Heart left ventricle (tissue), 16 donors: ENCODE measurements at regions not wholly inside any gene's neighbourhood (a gene's known extent, or its start where the extent isn't known, plus 50 kb on each side); places are given as distances from the start of the nearest gene placed in this dataset.

ENCODE experiments used
- ATAC-seq, 4 donors: fragments of 200-7000 bp; cut with Tn5 transposase; one replicate each; pipeline ENCODE4 v1.9.1; 2020 to 2022; ENCODE audit warnings: moderate library complexity in 4 of 4, mild to moderate bottlenecking in 3 of 4, moderate number of reproducible peaks in 1 of 4
- DNase-seq, 5 donors: peaks; one replicate each; pipeline ENCODE4 v3.0.0-alpha.2; 2020
- H3K27ac ChIP-seq, 12 donors: fragments of 200-600 bp; sonication (generic) in 4 of 12; one replicate each; pipeline versions ENCODE4 v1.5.0 to v1.8.0; 2016 to 2022; ENCODE audit warnings: mild to moderate bottlenecking in 2 of 12
- H3K27me3 ChIP-seq, 9 donors: fragments of 200-600 bp; sonication (generic) in 2 of 9; one replicate each; pipeline versions ENCODE4 v1.5.1 to v1.8.0; 2016 to 2022; ENCODE audit warnings: mild to moderate bottlenecking in 3 of 9
- H3K36me3 ChIP-seq, 9 donors: fragments of 200-600 bp; sonication (generic) in 2 of 9; one replicate each; pipeline versions ENCODE4 v1.5.0 to v1.8.0; 2018 to 2022; ENCODE audit warnings: mild to moderate bottlenecking in 2 of 9
- H3K4me1 ChIP-seq, 12 donors: fragments of 200-600 bp; sonication (generic) in 4 of 12; one replicate each; pipeline versions ENCODE4 v1.5.0 to v1.8.0; 2016 to 2022; ENCODE audit warnings: mild to moderate bottlenecking in 3 of 12
- H3K4me3 ChIP-seq, 12 donors: fragments of 200-600 bp; sonication (generic) in 4 of 12; one replicate each; pipeline versions ENCODE4 v1.5.0 to v1.8.0; 2017 to 2022; ENCODE audit warnings: mild to moderate bottlenecking in 9 of 12, moderate library complexity in 4 of 12
- H3K9me3 ChIP-seq, 12 donors: fragments of 200-600 bp; sonication (generic) in 4 of 12; one replicate each; pipeline versions ENCODE4 v1.5.0 to v1.8.0; 2016 to 2022; ENCODE audit warnings: mild to moderate bottlenecking in 1 of 12
- CTCF ChIP-seq, 12 donors: fragments of 200-600 bp; sonication (generic) in 4 of 12; IDR thresholded peaks; one replicate each; pipeline versions ENCODE4 v1.5.0 to v1.8.0; 2018 to 2022; ENCODE audit warnings: antibody characterized with exemption in 12 of 12, mild to moderate bottlenecking in 5 of 12
- POLR2A ChIP-seq, 2 donors: fragments of 450-650 bp; IDR thresholded peaks; one replicate each; pipeline ENCODE4 v1.6.1; 2017; ENCODE audit warnings: antibody characterized with exemption in 2 of 2, mild to moderate bottlenecking in 2 of 2, moderate library complexity in 2 of 2
- WGBS, 4 donors: extraction: QIAGEN DNeasy Blood & Tissue Kit in 2 of 4; methylation state at CpG; one replicate each; pipeline versions ENCODE4 v1.1.5 to v1.1.7; 2013 to 2018; 5-methylcytosine and 5-hydroxymethylcytosine counted together
- intact Hi-C, 10 donors: fragments of 100-400 bp; cut with DNase I; formaldehyde crosslinking; loops; one replicate each; pipeline versions ENCODE4 v1.11.1 to v1.14.2; 2022
- donor health status: ischemic (EF 13 %, LVEDD 7.1; RV severe dilation, severe dysfunction).
- donor health status: healthy with polysubstance abuse.
- donor health status: DM: no; HTN: yes; CAD: no.
- donor health status: DM: no; HTN: no; CAD: no.
- donor health status: ischemic (EF 25% LVEDD 6.9; RV normal size, moderate dysfunction).
- donor health status: ischemic (EF 25% LVEDD 5.7; RV mildly dilated, moderate dysfunction).
- donor health status: healthy.
- donor health status: DM: yes; HTN: yes; CAD: no.
- donor health status: ischemic (EF 35%, LVEDD 5.7; RV mildly dilated, moderate dysfunction).
- donor health status: nonischemic (EF 11% LVEDD 7.7; RV severe dilation, severe dysfunction).
- donor health status: DM: yes; HTN: yes; CAD: no.
- donor health status: PGD.
- donor health status: ischemic (EF 29% LVEDD 5.4; RV normal size, mild dysfunction).
- donor health status: nonischemic (EF 23%, LVEDD 6.1; RV moderate dilation, normal function).

- ATAC-seq (no peak), DNase-seq (no peak)
- 88 to 98% (median 90%) methylated on average over 2 of the region's 2 CpGs for WGBS, 4 donors
- no peak overlapping the region for H3K4me3 ChIP-seq
- no peaks in the 10 kb centered on the region for H3K9me3 ChIP-seq
- intact Hi-C loops, result no loop called here
- H3K36me3 ChIP-seq, result no peaks in the 10 kb centered on the region
- no peaks in the 10 kb centered on the region for H3K27me3 ChIP-seq
- TF ChIP-seq CTCF (IDR thresholded peaks at IDR 0.05), result no peak
- TF ChIP-seq POLR2A (IDR thresholded peaks at IDR 0.05), result no peak
- H3K4me1 ChIP-seq, result peaks cover 0 to 14% (median 0%) of the 10 kb centered on the region in 12 donors
- no peak overlapping the region for H3K27ac ChIP-seq
These were observed 346.7 kb upstream of the KLF4 start for GRCh38 chr9:107836300-107836699.

GRCh38 chr9:107833295-107833694 is 343.7 kb upstream of the KLF4 start:
- 85 to 92% (median 86%) methylated on average over 4 of the region's 4 CpGs for WGBS, 4 donors
- H3K27me3 ChIP-seq, result no peaks in the 10 kb centered on the region
- intact Hi-C loops, result no loop called here
- H3K27ac ChIP-seq, result no peak overlapping the region
- DNase-seq (no peak), ATAC-seq (no peak)
- no peaks in the 10 kb centered on the region for H3K36me3 ChIP-seq
- no peaks in the 10 kb centered on the region for H3K4me1 ChIP-seq
- TF ChIP-seq CTCF (IDR thresholded peaks at IDR 0.05), result no peak
- TF ChIP-seq POLR2A (IDR thresholded peaks at IDR 0.05), result no peak
- H3K4me3 ChIP-seq, result no peak overlapping the region
- peaks cover 0 to 13% (median 0%) of the 10 kb centered on the region in 12 donors for H3K9me3 ChIP-seq

GRCh38 chr9:107832871-107833270 is 343.3 kb upstream of the KLF4 start:
- Histone ChIP-seq H3K27ac (no peak overlapping the region), H3K4me3 (no peak overlapping the region), H3K4me1 (no peaks in the 10 kb centered on the region), H3K9me3 (peaks cover 0 to 13% (median 0%) of the 10 kb centered on the region in 12 donors), H3K27me3 (no peaks in the 10 kb centered on the region), H3K36me3 (no peaks in the 10 kb centered on the region)
- intact Hi-C loops, result no loop called here
- WGBS, 4 donors, result 79 to 89% (median 85%) methylated on average over 4 of the region's 4 CpGs
- ATAC-seq (no peak), DNase-seq (no peak)
- TF ChIP-seq POLR2A (IDR thresholded peaks at IDR 0.05) (no peak), CTCF (IDR thresholded peaks at IDR 0.05) (no peak)

GRCh38 chr9:107830479-107830878 is 340.9 kb upstream of the KLF4 start:
- Histone ChIP-seq H3K9me3 (peaks cover 0 to 13% (median 0%) of the 10 kb centered on the region in 12 donors), H3K4me3 (no peak overlapping the region), H3K36me3 (no peaks in the 10 kb centered on the region), H3K4me1 (no peaks in the 10 kb centered on the region), H3K27me3 (no peaks in the 10 kb centered on the region), H3K27ac (no peak overlapping the region)
- no peak for DNase-seq
- WGBS, 4 donors, result 51 to 73% (median 69%) methylated on average over 3 of the region's 3 CpGs
- intact Hi-C loops, result no loop called here
- TF ChIP-seq POLR2A (IDR thresholded peaks at IDR 0.05), result no peak
- TF ChIP-seq CTCF (IDR thresholded peaks at IDR 0.05), result no peak
- ATAC-seq, result no peak
